Osteoblast (primary cell): ENCODE measurements at regions not wholly inside any gene's neighbourhood (a gene's known extent, or its start where the extent isn't known, plus 50 kb on each side); places are given as distances from the start of the nearest gene placed in this dataset.
A peak's percentile ranks its signal among the peaks of the same experiment; 100 is the strongest.

Source experiments
- DNase-seq: peaks from one replicate; pipeline ENCODE4 v3.0.0; 2011; ENCODE audit warnings: low spot score, mixed read lengths; ENCODE audit not compliant: insufficient read length; ENCODE audit errors: missing footprints
- H2AFZ ChIP-seq: 2 replicates; pipeline ENCODE4 v1.6.0; 2011; ENCODE audit warnings: mild to moderate bottlenecking, low read length
- H3K27ac ChIP-seq: 2 replicates; pipeline ENCODE4 v1.5.1; 2011; ENCODE audit warnings: mild to moderate bottlenecking, low read depth, low read length, moderate library complexity
- H3K27me3 ChIP-seq: 2 replicates; pipeline ENCODE4 v1.6.0; 2012; ENCODE audit warnings: mild to moderate bottlenecking, control low read depth, inconsistent platforms, low read length, moderate library complexity; ENCODE audit not compliant: insufficient read depth
- H3K36me3 ChIP-seq: 2 replicates; pipeline ENCODE4 v1.5.1; 2011; ENCODE audit warnings: mild to moderate bottlenecking, low read length, control low read depth, moderate library complexity; ENCODE audit not compliant: insufficient read depth
- H3K4me1 ChIP-seq: 2 replicates; pipeline ENCODE4 v1.5.1; 2011; ENCODE audit warnings: mild to moderate bottlenecking, low read length, control low read depth, moderate library complexity; ENCODE audit not compliant: insufficient read depth
- H3K4me2 ChIP-seq: 2 replicates; pipeline ENCODE4 v1.6.0; 2011; ENCODE audit warnings: mild to moderate bottlenecking, low read length; ENCODE audit not compliant: insufficient read depth
- H3K4me3 ChIP-seq: fragments of 200-600 bp; sonication (generic); 3 replicates; pipeline ENCODE4 v1.5.1; 2012; ENCODE audit warnings: mild to moderate bottlenecking, low read length, inconsistent platforms; ENCODE audit not compliant: insufficient read depth
- H3K79me2 ChIP-seq: 2 replicates; pipeline ENCODE4 v1.6.0; 2012; ENCODE audit warnings: mild to moderate bottlenecking, low read length, control low read depth, inconsistent platforms; ENCODE audit not compliant: insufficient read depth
- H3K9me3 ChIP-seq: 2 replicates; pipeline ENCODE4 v1.5.1; 2011; ENCODE audit warnings: low read depth, low read length, control low read depth
- H4K20me1 ChIP-seq: 2 replicates; pipeline ENCODE4 v1.6.0; 2012; ENCODE audit warnings: mild to moderate bottlenecking, low read length, control low read depth; ENCODE audit not compliant: insufficient read depth
- TF ChIP-seq, protein P1 (sequence below): IDR thresholded peaks from 2 replicates; pipeline ENCODE4 v1.5.1; 2011; ENCODE audit warnings: mild to moderate bottlenecking, low read depth, low read length, moderate library complexity; ENCODE audit errors: extremely low read depth

GRCh38 chrX:40165206-40165605, 67.4 kb upstream of the BCOR start:
- Histone ChIP-seq H3K4me2 (no peak overlapping the region), H3K27ac (no peak overlapping the region), H3K79me2 (no peaks in the 10 kb centered on the region), H3K27me3 (peaks cover 29% of the 10 kb centered on the region), H3K4me1 (peaks cover 16% of the 10 kb centered on the region), H3K36me3 (no peaks in the 10 kb centered on the region), H3K4me3 (no peak overlapping the region), H4K20me1 (no peaks in the 10 kb centered on the region), H2AFZ (no peak overlapping the region), H3K9me3 (no peaks in the 10 kb centered on the region)
- DNase-seq, result peak; percentile 57
- TF ChIP-seq, protein P1, sequence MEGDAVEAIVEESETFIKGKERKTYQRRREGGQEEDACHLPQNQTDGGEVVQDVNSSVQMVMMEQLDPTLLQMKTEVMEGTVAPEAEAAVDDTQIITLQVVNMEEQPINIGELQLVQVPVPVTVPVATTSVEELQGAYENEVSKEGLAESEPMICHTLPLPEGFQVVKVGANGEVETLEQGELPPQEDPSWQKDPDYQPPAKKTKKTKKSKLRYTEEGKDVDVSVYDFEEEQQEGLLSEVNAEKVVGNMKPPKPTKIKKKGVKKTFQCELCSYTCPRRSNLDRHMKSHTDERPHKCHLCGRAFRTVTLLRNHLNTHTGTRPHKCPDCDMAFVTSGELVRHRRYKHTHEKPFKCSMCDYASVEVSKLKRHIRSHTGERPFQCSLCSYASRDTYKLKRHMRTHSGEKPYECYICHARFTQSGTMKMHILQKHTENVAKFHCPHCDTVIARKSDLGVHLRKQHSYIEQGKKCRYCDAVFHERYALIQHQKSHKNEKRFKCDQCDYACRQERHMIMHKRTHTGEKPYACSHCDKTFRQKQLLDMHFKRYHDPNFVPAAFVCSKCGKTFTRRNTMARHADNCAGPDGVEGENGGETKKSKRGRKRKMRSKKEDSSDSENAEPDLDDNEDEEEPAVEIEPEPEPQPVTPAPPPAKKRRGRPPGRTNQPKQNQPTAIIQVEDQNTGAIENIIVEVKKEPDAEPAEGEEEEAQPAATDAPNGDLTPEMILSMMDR, result no peak

- no peaks in the 10 kb centered on the region for H3K9me3 ChIP-seq
- H3K79me2 ChIP-seq, result no peaks in the 10 kb centered on the region
- TF ChIP-seq, protein P1, result no peak
- no peak overlapping the region for H2AFZ ChIP-seq
- peaks cover 16% of the 10 kb centered on the region for H3K4me1 ChIP-seq
- DNase-seq, result peak; percentile 67
- no peak overlapping the region for H3K4me3 ChIP-seq
- no peak overlapping the region for H3K27ac ChIP-seq
- H3K36me3 ChIP-seq, result no peaks in the 10 kb centered on the region
- no peaks in the 10 kb centered on the region for H4K20me1 ChIP-seq
- no peak overlapping the region for H3K4me2 ChIP-seq
- peaks cover 30% of the 10 kb centered on the region for H3K27me3 ChIP-seq
These were observed 67.0 kb upstream of the BCOR start for GRCh38 chrX:40164751-40165150.

DNA sequence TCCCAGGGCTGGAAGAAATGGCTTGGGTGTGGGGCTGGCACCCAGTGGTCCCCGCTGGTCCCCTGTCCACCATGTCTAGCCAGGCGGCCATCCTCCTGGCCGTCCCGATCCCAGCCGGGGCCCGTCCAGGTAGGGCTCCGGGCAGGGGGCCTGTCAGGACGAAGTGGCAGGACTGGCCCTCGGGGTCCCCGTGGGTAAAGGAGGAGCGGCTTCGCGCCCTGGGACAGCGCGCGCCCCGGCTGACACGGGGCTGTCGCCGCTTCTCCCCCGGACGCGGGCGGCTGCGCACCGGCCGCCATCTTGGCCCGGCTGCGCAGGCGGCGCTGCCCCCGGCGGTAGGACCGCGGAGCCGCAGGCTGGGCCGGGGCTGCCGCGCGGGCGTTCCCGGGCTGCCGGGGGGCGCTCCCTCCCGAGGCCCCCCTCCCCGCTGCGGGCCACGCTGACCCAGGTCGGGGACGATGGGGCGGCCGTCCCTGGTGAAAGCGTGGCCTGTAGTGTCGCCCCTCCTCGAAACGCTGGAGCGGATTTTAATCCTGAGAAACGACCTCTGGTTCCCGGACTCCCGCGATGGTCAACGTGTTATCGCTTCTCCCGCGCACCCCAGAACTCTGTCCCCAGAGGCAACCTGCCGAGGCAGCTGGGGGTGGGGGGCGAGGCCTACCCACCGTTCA, 60.4 kb upstream of the BCOR start:
- peak; percentile 99 for DNase-seq
- Histone ChIP-seq H3K4me2 (peak overlapping the region; percentile 82), H3K4me3 (peak overlapping the region; percentile 74), H3K4me1 (peaks cover 3% of the 10 kb centered on the region), H3K79me2 (no peaks in the 10 kb centered on the region), H3K27me3 (peaks cover 25% of the 10 kb centered on the region), H2AFZ (peak overlapping the region; percentile 89), H3K27ac (peak overlapping the region; percentile 41), H3K36me3 (no peaks in the 10 kb centered on the region), H3K9me3 (no peaks in the 10 kb centered on the region), H4K20me1 (no peaks in the 10 kb centered on the region)
- TF ChIP-seq, protein P1, result peak; percentile 5

GRCh38 chrX:40157228-40158035, 59.7 kb upstream of the BCOR start:
- Histone ChIP-seq H3K79me2 (no peaks in the 10 kb centered on the region), H2AFZ (peak overlapping the region; percentile 85), H3K27me3 (peaks cover 25% of the 10 kb centered on the region), H3K4me1 (peaks cover 3% of the 10 kb centered on the region), H4K20me1 (no peaks in the 10 kb centered on the region), H3K9me3 (no peaks in the 10 kb centered on the region), H3K36me3 (no peaks in the 10 kb centered on the region), H3K27ac (peak overlapping the region; percentile 41), H3K4me3 (peak overlapping the region; percentile 74), H3K4me2 (peak overlapping the region; percentile 66)
- TF ChIP-seq, protein P1, result no peak
- DNase-seq, result peak; percentile 73
